ENCODE measurements at regions not wholly inside any gene's neighbourhood (a gene's known extent, or its start where the extent isn't known, plus 50 kb on each side); places are given as distances from the start of the nearest gene placed in this dataset.

DNA sequence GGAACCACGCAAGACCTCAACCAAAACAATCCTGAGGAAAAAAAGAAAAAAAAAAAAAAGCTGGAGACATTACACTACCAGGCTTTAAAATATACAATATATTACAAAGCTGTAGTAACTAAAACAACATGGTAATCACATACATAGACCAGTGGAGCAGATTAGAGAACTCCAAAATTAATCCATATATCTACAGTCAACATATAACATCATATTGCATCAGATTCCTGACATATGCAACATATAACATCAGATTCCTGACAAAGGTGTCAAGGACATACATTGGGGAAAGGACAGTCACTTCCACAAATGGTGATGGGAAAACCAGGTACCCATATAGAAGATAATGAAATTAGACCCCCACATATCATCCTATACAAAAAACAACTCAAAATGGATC is 145.8 kb downstream of the BTG1 start:
- H3K27ac Mint-ChIP-seq: peak overlapping the region in 2 of 3 donors; percentile 70 to 91

DNA sequence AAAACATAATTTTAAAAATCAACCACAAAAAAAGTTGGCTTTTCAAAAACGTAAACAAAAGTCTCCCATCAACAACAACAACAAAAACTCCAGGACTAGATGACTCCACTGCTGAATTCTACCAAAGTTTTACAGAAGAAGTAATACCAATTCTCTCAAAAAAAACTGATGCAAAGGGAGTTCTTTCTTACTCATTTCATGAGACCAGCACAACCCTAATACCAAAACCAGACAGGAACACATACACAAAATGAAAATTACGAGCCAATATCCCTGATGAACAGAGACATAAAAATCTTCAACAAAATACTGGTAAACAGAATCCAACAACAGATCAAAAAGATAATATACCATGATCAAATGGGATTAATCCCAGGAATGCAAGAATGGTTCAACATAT is 147.3 kb downstream of the BTG1 start:
- peaks cover 12% of the 10 kb centered on the region for H3K36me3 Mint-ChIP-seq
- no peak overlapping the region for H3K4me3 Mint-ChIP-seq

More for the DNA sequence above, 145.8 kb downstream of the BTG1 start:
- peaks cover 0 to 3% of the 10 kb centered on the region in 2 experiments for H3K9me3 ChIP-seq (ENCODE audit: control insufficient read depth in 2 of 2, low read length in 2 of 2)
- ATAC-seq (ENCODE audit: low read depth in 2 of 2): no peak
- H3K9me3 Mint-ChIP-seq: peaks cover 0 to 18% (median 7%) of the 10 kb centered on the region in 7 donors
- H3K36me3 Mint-ChIP-seq: peaks cover 9% of the 10 kb centered on the region
- DNase-seq: no peak
- no peaks in the 10 kb centered on the region for H3K4me1 ChIP-seq (ENCODE audit: control insufficient read depth, insufficient read depth, low read length, poor library complexity, severe bottlenecking)
- H3K27me3 Mint-ChIP-seq: peaks cover 4% of the 10 kb centered on the region
- H3K27me3 ChIP-seq (ENCODE audit: control insufficient read depth, insufficient read depth, low read length): no peaks in the 10 kb centered on the region
- peak overlapping the region in 1 of 4 donors; percentile 25 for H3K4me3 Mint-ChIP-seq
- H3K4me3 ChIP-seq (ENCODE audit: low read depth, low read length): no peak overlapping the region
- no peaks in the 10 kb centered on the region for H3K36me3 ChIP-seq (ENCODE audit: control insufficient read depth, insufficient read depth, low read length)
- peaks cover 33 to 66% (median 43%) of the 10 kb centered on the region in 4 donors for H3K4me1 Mint-ChIP-seq
- no peak overlapping the region for H3K27ac ChIP-seq (ENCODE audit: insufficient read depth, low read length, poor library complexity, severe bottlenecking)

GRCh38 chr12:91994208-91994797 is 151.3 kb downstream of the BTG1 start:
- no peak for ATAC-seq (ENCODE audit: low read depth in 2 of 2)
- Histone ChIP-seq H3K36me3 (ENCODE audit: control insufficient read depth, insufficient read depth, low read length) (no peaks in the 10 kb centered on the region), H3K4me3 (ENCODE audit: low read depth, low read length) (no peak overlapping the region), H3K4me1 (ENCODE audit: control insufficient read depth, insufficient read depth, low read length, poor library complexity, severe bottlenecking) (peaks cover 11% of the 10 kb centered on the region), H3K27ac (ENCODE audit: insufficient read depth, low read length, poor library complexity, severe bottlenecking) (no peak overlapping the region), H3K27me3 (ENCODE audit: control insufficient read depth, insufficient read depth, low read length) (no peaks in the 10 kb centered on the region), H3K9me3 (ENCODE audit: control insufficient read depth in 2 of 2, low read length in 2 of 2) (peaks cover 0 to 3% of the 10 kb centered on the region in 2 experiments)
- H3K27me3 Mint-ChIP-seq: peaks cover 4% of the 10 kb centered on the region
- H3K4me3 Mint-ChIP-seq: no peak overlapping the region
- no peak for DNase-seq
- H3K27ac Mint-ChIP-seq: no peak overlapping the region
- peaks cover 0 to 8% (median 6%) of the 10 kb centered on the region in 7 donors for H3K9me3 Mint-ChIP-seq
- H3K4me1 Mint-ChIP-seq: peaks cover 27 to 51% (median 30%) of the 10 kb centered on the region in 4 donors
- H3K36me3 Mint-ChIP-seq: peaks cover 11% of the 10 kb centered on the region

More for the DNA sequence above, 147.3 kb downstream of the BTG1 start:
- Mint-ChIP-seq H3K4me1 (peaks cover 32 to 59% (median 33%) of the 10 kb centered on the region in 4 donors), H3K27ac (peak overlapping the region in 1 of 3 donors; percentile 63), H3K27me3 (peaks cover 4% of the 10 kb centered on the region), H3K9me3 (peaks cover 0 to 18% (median 7%) of the 10 kb centered on the region in 7 donors)
- DNase-seq (no peak), ATAC-seq (ENCODE audit: low read depth in 2 of 2) (no peak)
- no peak overlapping the region for H3K27ac ChIP-seq (ENCODE audit: insufficient read depth, low read length, poor library complexity, severe bottlenecking)
- no peaks in the 10 kb centered on the region for H3K36me3 ChIP-seq (ENCODE audit: control insufficient read depth, insufficient read depth, low read length)
- H3K4me1 ChIP-seq (ENCODE audit: control insufficient read depth, insufficient read depth, low read length, poor library complexity, severe bottlenecking): no peaks in the 10 kb centered on the region
- H3K4me3 ChIP-seq (ENCODE audit: low read depth, low read length): no peak overlapping the region
- peaks cover 0 to 3% of the 10 kb centered on the region in 2 experiments for H3K9me3 ChIP-seq (ENCODE audit: control insufficient read depth in 2 of 2, low read length in 2 of 2)
- H3K27me3 ChIP-seq (ENCODE audit: control insufficient read depth, insufficient read depth, low read length): no peaks in the 10 kb centered on the region

DNA sequence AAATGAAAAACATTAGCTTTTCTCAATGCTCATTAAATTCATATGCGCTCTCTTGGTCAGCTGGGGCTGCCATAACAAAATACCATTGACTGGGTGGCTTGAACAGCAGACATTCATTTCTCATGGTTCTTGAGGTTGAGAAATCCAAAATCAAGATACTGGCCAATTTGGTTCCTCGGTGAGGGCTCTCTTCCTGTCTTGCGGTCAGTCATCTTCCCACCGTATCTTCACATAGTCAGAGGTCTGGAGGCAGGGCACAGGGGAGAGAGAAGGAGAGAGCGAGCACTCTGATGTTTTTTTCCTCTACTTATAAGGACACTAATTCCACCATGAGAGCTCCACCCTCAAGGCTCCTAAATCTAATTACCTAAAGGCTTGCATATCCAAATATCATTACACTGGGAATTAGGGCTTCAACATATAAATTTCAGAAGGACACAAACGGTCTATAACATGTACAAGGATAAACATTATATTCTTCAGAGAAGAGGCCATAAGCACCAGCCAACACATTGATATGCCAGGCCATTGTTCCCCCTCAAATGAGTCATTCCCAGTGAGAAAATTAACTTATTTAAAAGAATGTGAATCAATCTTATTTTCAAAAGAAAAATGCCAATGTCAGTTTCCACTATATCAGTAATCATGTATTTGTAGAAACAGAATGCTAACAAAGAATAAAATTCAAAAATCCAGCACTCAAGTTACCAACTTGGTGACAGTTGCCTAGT is 152.2 kb downstream of the BTG1 start:
- no peak overlapping the region for H3K27ac ChIP-seq (ENCODE audit: insufficient read depth, low read length, poor library complexity, severe bottlenecking)
- H3K27me3 ChIP-seq (ENCODE audit: control insufficient read depth, insufficient read depth, low read length): no peaks in the 10 kb centered on the region
- no peak for DNase-seq
- Mint-ChIP-seq H3K27me3 (no peaks in the 10 kb centered on the region), H3K9me3 (peaks cover 0 to 6% (median 1%) of the 10 kb centered on the region in 7 donors), H3K4me1 (peaks cover 22 to 55% (median 33%) of the 10 kb centered on the region in 4 donors), H3K27ac (peak overlapping the region in 2 of 3 donors; percentile 39 to 78), H3K4me3 (no peak overlapping the region), H3K36me3 (peaks cover 10% of the 10 kb centered on the region)
- no peaks in the 10 kb centered on the region for H3K36me3 ChIP-seq (ENCODE audit: control insufficient read depth, insufficient read depth, low read length)
- no peak for ATAC-seq (ENCODE audit: low read depth in 2 of 2)
- peaks cover 11% of the 10 kb centered on the region for H3K4me1 ChIP-seq (ENCODE audit: control insufficient read depth, insufficient read depth, low read length, poor library complexity, severe bottlenecking)
- no peak overlapping the region for H3K4me3 ChIP-seq (ENCODE audit: low read depth, low read length)
- H3K9me3 ChIP-seq (ENCODE audit: control insufficient read depth in 2 of 2, low read length in 2 of 2): no peaks in the 10 kb centered on the region

DNA sequence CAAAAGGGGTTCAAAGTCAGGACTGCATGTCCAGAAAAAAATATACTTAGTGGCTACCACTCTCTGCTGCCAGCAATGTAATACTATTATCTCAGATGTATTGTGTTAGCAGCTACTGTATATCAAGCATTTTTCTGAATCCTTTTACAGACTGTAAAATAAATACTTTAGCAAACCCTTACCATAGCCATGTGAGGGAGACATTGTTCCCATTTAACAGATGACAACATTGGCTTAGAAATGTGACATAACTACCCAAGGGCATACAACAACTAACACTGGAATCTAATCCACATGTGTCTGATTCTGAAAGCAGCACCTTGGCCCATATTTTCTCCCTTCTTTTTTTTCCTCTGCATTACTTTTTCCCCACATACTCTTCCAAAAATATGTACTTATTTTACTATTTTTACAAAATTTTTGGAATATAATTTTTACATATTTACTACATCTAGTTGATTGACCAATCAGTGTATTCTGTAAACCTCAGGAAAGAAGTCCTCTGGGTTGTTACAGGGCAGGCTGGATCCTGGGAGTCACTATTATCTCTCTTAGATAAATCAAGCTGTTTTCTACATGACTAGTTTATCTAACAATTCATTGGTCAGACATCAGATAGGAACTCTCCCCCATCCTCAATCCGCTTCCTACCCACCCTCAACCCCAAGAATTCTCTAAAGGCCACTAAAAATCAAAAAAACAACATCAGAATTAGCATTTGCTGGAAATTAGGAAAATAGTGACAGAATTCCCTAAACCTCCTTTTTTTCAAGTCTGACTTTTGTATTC is 154.1 kb downstream of the BTG1 start:
- H3K27me3 ChIP-seq (ENCODE audit: control insufficient read depth, insufficient read depth, low read length): no peaks in the 10 kb centered on the region
- ATAC-seq (ENCODE audit: low read depth in 2 of 2): peak; percentile 67 to 87
- H3K4me1 Mint-ChIP-seq: peaks cover 10 to 60% (median 32%) of the 10 kb centered on the region in 4 donors

GRCh38 chr12:91990525-91990924 is 155.1 kb downstream of the BTG1 start:
- Mint-ChIP-seq H3K27me3 (no peaks in the 10 kb centered on the region), H3K9me3 (no peaks in the 10 kb centered on the region), H3K4me1 (peaks cover 10 to 70% (median 35%) of the 10 kb centered on the region in 4 donors), H3K4me3 (no peak overlapping the region), H3K36me3 (peaks cover 6% of the 10 kb centered on the region), H3K27ac (peak overlapping the region; percentile 47 to 79 (median 48))
- Histone ChIP-seq H3K9me3 (ENCODE audit: control insufficient read depth in 2 of 2, low read length in 2 of 2) (no peaks in the 10 kb centered on the region), H3K36me3 (ENCODE audit: control insufficient read depth, insufficient read depth, low read length) (no peaks in the 10 kb centered on the region), H3K4me1 (ENCODE audit: control insufficient read depth, insufficient read depth, low read length, poor library complexity, severe bottlenecking) (peaks cover 18% of the 10 kb centered on the region), H3K4me3 (ENCODE audit: low read depth, low read length) (no peak overlapping the region), H3K27me3 (ENCODE audit: control insufficient read depth, insufficient read depth, low read length) (no peaks in the 10 kb centered on the region), H3K27ac (ENCODE audit: insufficient read depth, low read length, poor library complexity, severe bottlenecking) (no peak overlapping the region)
- ATAC-seq (ENCODE audit: low read depth in 2 of 2) (no peak), DNase-seq (no peak)

More for the DNA sequence above, 154.1 kb downstream of the BTG1 start:
- DNase-seq: peak in 2 of 3 donors; percentile 64 to 74
- Mint-ChIP-seq H3K4me3 (peak overlapping the region in 2 of 4 donors; percentile 39 to 46), H3K27ac (peak overlapping the region in 2 of 3 donors; percentile 27 to 63), H3K36me3 (peaks cover 6% of the 10 kb centered on the region), H3K9me3 (no peaks in the 10 kb centered on the region), H3K27me3 (no peaks in the 10 kb centered on the region)
- Histone ChIP-seq H3K9me3 (ENCODE audit: control insufficient read depth in 2 of 2, low read length in 2 of 2) (no peaks in the 10 kb centered on the region), H3K36me3 (ENCODE audit: control insufficient read depth, insufficient read depth, low read length) (no peaks in the 10 kb centered on the region), H3K4me1 (ENCODE audit: control insufficient read depth, insufficient read depth, low read length, poor library complexity, severe bottlenecking) (peaks cover 12% of the 10 kb centered on the region), H3K4me3 (ENCODE audit: low read depth, low read length) (peak overlapping the region; percentile 33), H3K27ac (ENCODE audit: insufficient read depth, low read length, poor library complexity, severe bottlenecking) (no peak overlapping the region)

DNA sequence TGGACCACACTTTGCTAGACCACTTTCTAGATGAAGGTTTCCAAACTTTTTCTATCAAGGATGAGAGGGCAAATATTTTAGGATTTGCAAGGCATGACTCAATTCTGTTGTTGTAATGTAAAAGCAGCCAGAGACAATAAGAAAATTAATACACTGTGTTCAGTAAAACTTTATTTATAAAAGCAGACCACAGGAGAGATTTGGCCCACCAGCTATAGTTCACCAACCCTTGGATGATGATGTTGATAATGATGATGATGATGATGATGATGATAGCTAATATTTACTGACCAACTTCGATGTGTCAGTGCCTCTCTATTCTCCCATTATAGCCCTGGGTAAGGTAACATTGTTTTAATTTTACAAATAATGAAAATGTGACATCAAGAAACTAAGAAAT is 156.5 kb downstream of the BTG1 start:
- Mint-ChIP-seq H3K27me3 (no peaks in the 10 kb centered on the region), H3K9me3 (peaks cover 0 to 1% (median 0%) of the 10 kb centered on the region in 7 donors), H3K36me3 (peaks cover 10% of the 10 kb centered on the region), H3K27ac (peak overlapping the region in 2 of 3 donors; percentile 29 to 62), H3K4me1 (peaks cover 10 to 72% (median 37%) of the 10 kb centered on the region in 4 donors), H3K4me3 (no peak overlapping the region)
- DNase-seq (no peak), ATAC-seq (ENCODE audit: low read depth in 2 of 2) (no peak)
- H3K9me3 ChIP-seq (ENCODE audit: control insufficient read depth in 2 of 2, low read length in 2 of 2): no peaks in the 10 kb centered on the region
- H3K27me3 ChIP-seq (ENCODE audit: control insufficient read depth, insufficient read depth, low read length): no peaks in the 10 kb centered on the region
- H3K27ac ChIP-seq (ENCODE audit: insufficient read depth, low read length, poor library complexity, severe bottlenecking): no peak overlapping the region
- no peak overlapping the region for H3K4me3 ChIP-seq (ENCODE audit: low read depth, low read length)
- H3K36me3 ChIP-seq (ENCODE audit: control insufficient read depth, insufficient read depth, low read length): no peaks in the 10 kb centered on the region
- H3K4me1 ChIP-seq (ENCODE audit: control insufficient read depth, insufficient read depth, low read length, poor library complexity, severe bottlenecking): peaks cover 18% of the 10 kb centered on the region
